ENCODE measurements at regions not wholly inside any gene's neighbourhood (a gene's known extent, or its start where the extent isn't known, plus 50 kb on each side); places are given as distances from the start of the nearest gene placed in this dataset.

- peak; percentile 81 for DNase-seq
Measured at GRCh38 chr2:234550511-234551107, 53.7 kb upstream of the ARL4C start.

GRCh38 chr2:234550056-234550455 lies 53.2 kb upstream of the ARL4C start:
- DNase-seq, result no peak

- DNase-seq, result peak; percentile 39
Measured at GRCh38 chr2:234548695-234549420, 52.0 kb upstream of the ARL4C start.

GRCh38 chr2:234546770-234547169 lies 49.9 kb upstream of the ARL4C start:
- DNase-seq, result no peak
